Muscle layer of colon (tissue), 2 donors: ENCODE measurements at regions not wholly inside any gene's neighbourhood (a gene's known extent, or its start where the extent isn't known, plus 50 kb on each side); places are given as distances from the start of the nearest gene placed in this dataset.
"Not testable (repeated sequence)": the region's sequence is repeated elsewhere in the genome, so short reads cannot be mapped to it uniquely, and the experiment has no call there.

Experiments
- H3K27ac ChIP-seq: one replicate; pipeline ENCODE4 v1.7.0; 2013; ENCODE audit warnings: low read depth, mild to moderate bottlenecking, low read length, moderate library complexity
- H3K27me3 ChIP-seq, 2 donors: one replicate each; pipeline ENCODE4 v1.7.0; 2013; ENCODE audit warnings: low read length in 2 of 2, mild to moderate bottlenecking in 2 of 2; ENCODE audit not compliant: insufficient read depth in 2 of 2, control insufficient read depth in 1 of 2
- H3K36me3 ChIP-seq: one replicate; pipeline ENCODE4 v1.7.0; 2013; ENCODE audit warnings: mild to moderate bottlenecking, low read length; ENCODE audit not compliant: insufficient read depth
- H3K4me1 ChIP-seq: one replicate; pipeline ENCODE4 v1.7.0; 2013; ENCODE audit warnings: mild to moderate bottlenecking, low read length; ENCODE audit not compliant: insufficient read depth
- H3K4me3 ChIP-seq, 2 donors: one replicate each; pipeline ENCODE4 v1.7.0; 2013; ENCODE audit warnings: low read length in 2 of 2, low read depth in 1 of 2, mild to moderate bottlenecking in 1 of 2, moderate library complexity in 1 of 2
- H3K9ac ChIP-seq: one replicate; pipeline ENCODE4 v1.7.0; 2013; ENCODE audit warnings: low read length
- H3K9me3 ChIP-seq: one replicate; pipeline ENCODE4 v1.7.0; 2013; ENCODE audit warnings: mild to moderate bottlenecking, low read length
- donor health status: abdominal sarcoma.
- donor health status: Adenocarcinoma of cecum.

- Histone ChIP-seq H3K9me3 (no peaks in the 10 kb centered on the region), H3K27ac (no peak overlapping the region), H3K27me3 (no peaks in the 10 kb centered on the region), H3K4me3 (no peak overlapping the region), H3K36me3 (no peaks in the 10 kb centered on the region), H3K4me1 (no peaks in the 10 kb centered on the region), H3K9ac (no peak overlapping the region)
These were observed 308.8 kb upstream of the NREP start for GRCh38 chr5:112065781-112066180.

DNA sequence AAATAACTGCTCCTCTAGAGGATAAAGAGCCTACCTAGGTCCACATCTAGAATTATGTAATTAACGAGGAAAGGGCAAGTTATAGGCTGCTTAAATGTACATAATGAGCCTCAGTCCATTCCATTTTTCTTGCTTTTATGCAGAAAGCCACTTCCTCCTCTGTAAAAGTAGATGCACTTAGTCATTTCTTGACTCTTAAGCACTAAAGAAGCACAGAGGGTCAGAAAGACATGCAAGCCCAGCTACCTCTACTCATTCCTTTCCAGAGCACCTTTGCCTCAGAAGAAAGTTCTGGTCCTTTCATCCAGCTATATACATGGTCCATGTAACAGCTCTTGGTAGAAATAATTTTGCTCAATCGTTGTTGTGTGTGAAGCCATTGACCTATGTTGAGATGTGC lies 308.0 kb upstream of the NREP start:
- Histone ChIP-seq H3K27ac (no peak overlapping the region), H3K36me3 (no peaks in the 10 kb centered on the region), H3K9me3 (no peaks in the 10 kb centered on the region), H3K4me1 (no peaks in the 10 kb centered on the region), H3K4me3 (no peak overlapping the region), H3K9ac (no peak overlapping the region), H3K27me3 (no peaks in the 10 kb centered on the region)

GRCh38 chr5:112064271-112064701 lies 307.3 kb upstream of the NREP start:
- Histone ChIP-seq H3K9me3 (no peaks in the 10 kb centered on the region), H3K36me3 (no peaks in the 10 kb centered on the region), H3K27ac (no peak overlapping the region), H3K4me1 (no peaks in the 10 kb centered on the region), H3K4me3 (no peak overlapping the region), H3K9ac (no peak overlapping the region), H3K27me3 (no peaks in the 10 kb centered on the region)

DNA sequence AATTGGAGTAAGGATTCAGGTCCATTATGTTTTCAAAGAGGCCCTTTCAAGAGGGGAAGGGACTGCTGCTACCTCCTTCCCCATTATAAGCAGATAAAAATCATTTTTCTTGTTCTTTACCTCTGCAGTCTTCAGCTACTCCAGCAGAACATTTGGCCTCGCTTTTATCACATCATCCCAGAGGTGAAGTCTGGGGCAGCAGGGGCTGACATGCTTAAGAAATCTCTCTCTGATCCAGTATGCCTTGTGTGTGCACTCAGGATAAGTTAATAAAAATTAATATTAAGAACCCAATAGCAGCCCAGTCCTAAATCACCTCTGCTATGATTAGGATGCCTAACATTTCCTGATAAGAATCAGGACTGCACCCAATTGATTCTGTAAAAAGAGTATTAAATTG lies 306.9 kb upstream of the NREP start:
- H3K4me1 ChIP-seq, result no peaks in the 10 kb centered on the region
- H3K27me3 ChIP-seq, result no peaks in the 10 kb centered on the region
- H3K9me3 ChIP-seq, result no peaks in the 10 kb centered on the region
- H3K4me3 ChIP-seq, result no peak overlapping the region
- no peaks in the 10 kb centered on the region for H3K36me3 ChIP-seq
- no peak overlapping the region for H3K9ac ChIP-seq
- no peak overlapping the region for H3K27ac ChIP-seq

- H3K27me3 ChIP-seq, result no peaks in the 10 kb centered on the region
- H3K36me3 ChIP-seq, result no peaks in the 10 kb centered on the region
- H3K27ac ChIP-seq, result no peak overlapping the region
- H3K4me1 ChIP-seq, result no peaks in the 10 kb centered on the region
- H3K9ac ChIP-seq, result no peak overlapping the region
- H3K4me3 ChIP-seq, result no peak overlapping the region
- no peaks in the 10 kb centered on the region for H3K9me3 ChIP-seq
These were observed 306.2 kb upstream of the NREP start for GRCh38 chr5:112063191-112063590.

DNA sequence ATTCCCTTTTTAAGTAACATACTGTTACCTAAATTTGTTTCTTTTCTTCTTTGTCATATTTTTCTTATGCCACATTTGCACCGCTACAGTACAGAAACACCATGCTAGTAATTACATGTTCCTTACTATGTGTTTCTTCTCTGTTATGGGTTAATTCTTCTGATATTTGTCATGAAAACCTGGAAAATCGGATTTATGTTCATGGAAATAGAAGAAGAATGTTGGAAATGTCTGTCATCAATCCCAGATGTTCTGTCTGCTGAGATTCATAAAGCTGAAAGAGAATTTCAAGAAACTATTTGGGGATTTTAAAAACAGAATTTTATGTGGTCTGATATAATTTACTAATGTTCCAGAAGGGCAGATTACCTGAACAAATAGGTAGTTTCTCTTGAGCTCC lies 305.2 kb upstream of the NREP start:
- Histone ChIP-seq H3K27ac (no peak overlapping the region), H3K4me3 (no peak overlapping the region), H3K9ac (no peak overlapping the region), H3K4me1 (no peaks in the 10 kb centered on the region), H3K27me3 (no peaks in the 10 kb centered on the region), H3K9me3 (no peaks in the 10 kb centered on the region), H3K36me3 (no peaks in the 10 kb centered on the region)

GRCh38 chr5:112061666-112062065 lies 304.7 kb upstream of the NREP start:
- H3K36me3 ChIP-seq, result no peaks in the 10 kb centered on the region
- no peak overlapping the region for H3K4me3 ChIP-seq
- H3K9ac ChIP-seq, result no peak overlapping the region
- no peaks in the 10 kb centered on the region for H3K27me3 ChIP-seq
- H3K9me3 ChIP-seq, result no peaks in the 10 kb centered on the region
- no peaks in the 10 kb centered on the region for H3K4me1 ChIP-seq
- H3K27ac ChIP-seq, result no peak overlapping the region

DNA sequence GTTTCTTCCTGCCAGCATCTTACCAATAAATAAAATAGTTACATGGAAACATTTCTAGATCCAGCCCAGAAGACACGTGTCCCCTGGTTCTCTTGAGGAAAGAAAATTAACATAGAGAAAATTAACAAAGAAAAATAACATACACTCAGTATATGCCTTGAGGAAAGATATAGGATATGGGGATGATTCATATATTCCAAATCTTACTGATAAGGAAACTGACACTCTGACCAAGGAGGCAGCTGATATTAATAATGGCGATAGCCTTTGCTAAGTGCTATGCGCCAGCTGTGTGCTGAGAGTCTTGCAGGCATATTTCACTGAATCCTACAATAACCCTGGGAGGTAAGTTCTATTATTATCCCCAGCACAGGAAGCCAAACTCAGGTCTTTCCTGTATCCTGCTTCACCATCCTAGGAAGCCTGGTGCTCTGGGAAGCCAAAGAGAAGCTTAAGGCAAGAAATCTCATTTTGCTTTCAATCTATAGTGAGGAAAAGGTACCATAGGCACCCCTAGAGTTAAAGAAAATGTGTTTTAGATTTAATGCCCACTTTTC lies 302.7 kb upstream of the NREP start:
- no peak overlapping the region for H3K9ac ChIP-seq
- no peaks in the 10 kb centered on the region for H3K36me3 ChIP-seq
- no peak overlapping the region for H3K27ac ChIP-seq
- no peaks in the 10 kb centered on the region for H3K4me1 ChIP-seq
- no peak overlapping the region for H3K4me3 ChIP-seq
- no peaks in the 10 kb centered on the region for H3K9me3 ChIP-seq
- no peaks in the 10 kb centered on the region for H3K27me3 ChIP-seq

DNA sequence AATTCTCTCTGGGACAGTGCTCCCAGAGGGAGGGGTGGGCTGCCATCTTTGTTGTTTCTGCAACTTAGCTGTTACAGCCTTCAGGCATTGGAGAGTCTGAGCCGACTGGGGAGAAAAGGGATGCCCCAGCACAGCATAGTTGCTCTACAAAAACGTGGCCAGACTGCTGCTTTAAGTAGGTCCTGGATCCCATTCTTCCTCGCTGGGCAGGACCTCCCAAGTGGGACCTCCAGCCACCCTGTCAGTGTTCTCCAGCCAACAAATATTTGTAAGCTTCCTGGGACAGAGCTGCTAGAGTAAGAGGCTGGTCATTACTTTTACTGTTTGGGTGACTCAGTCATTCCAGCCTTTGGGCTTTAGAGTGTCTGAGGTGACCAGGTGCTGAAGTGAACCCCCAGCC lies 292.7 kb upstream of the NREP start:
- H3K4me3 ChIP-seq, result no peak overlapping the region
- H3K9me3 ChIP-seq, result no peaks in the 10 kb centered on the region
- H3K27me3 ChIP-seq, result no peaks in the 10 kb centered on the region
- H3K36me3 ChIP-seq, result no peaks in the 10 kb centered on the region
- no peaks in the 10 kb centered on the region for H3K4me1 ChIP-seq
- no peak overlapping the region for H3K27ac ChIP-seq
- H3K9ac ChIP-seq, result no peak overlapping the region

DNA sequence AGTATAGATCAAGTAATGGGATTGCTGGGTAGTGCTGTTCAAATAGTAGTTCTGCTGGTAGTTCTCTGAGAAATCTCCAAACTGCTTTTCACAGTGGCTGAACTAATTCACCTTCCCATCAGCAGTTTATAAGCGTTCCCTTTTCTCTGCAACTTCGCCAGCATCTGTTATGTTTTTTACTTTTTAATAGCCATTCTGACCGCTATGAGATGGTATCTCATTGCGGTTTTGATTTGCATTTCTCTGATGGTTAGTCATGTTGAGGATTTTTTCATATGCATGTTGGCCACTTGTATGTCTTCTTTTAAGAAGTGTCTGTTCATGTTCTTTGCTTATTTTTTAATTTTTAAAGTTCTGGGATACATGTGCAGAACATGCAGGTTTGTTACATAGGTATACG lies 279.2 kb upstream of the NREP start:
- no peak overlapping the region for H3K27ac ChIP-seq
- no peaks in the 10 kb centered on the region for H3K9me3 ChIP-seq
- no peaks in the 10 kb centered on the region for H3K36me3 ChIP-seq
- no peaks in the 10 kb centered on the region for H3K27me3 ChIP-seq
- H3K4me1 ChIP-seq, result no peaks in the 10 kb centered on the region
- H3K9ac ChIP-seq, result no peak overlapping the region
- H3K4me3 ChIP-seq, result no peak overlapping the region

GRCh38 chr5:112034421-112034979 lies 277.5 kb upstream of the NREP start:
- Histone ChIP-seq H3K27me3 (no peaks in the 10 kb centered on the region), H3K9ac (no peak overlapping the region), H3K27ac (no peak overlapping the region), H3K4me1 (no peaks in the 10 kb centered on the region), H3K9me3 (no peaks in the 10 kb centered on the region), H3K4me3 (no peak overlapping the region), H3K36me3 (no peaks in the 10 kb centered on the region)

- H3K36me3 ChIP-seq, H3K4me1 ChIP-seq, H3K27ac ChIP-seq, H3K9ac ChIP-seq, H3K9me3 ChIP-seq, H3K27me3 ChIP-seq, H3K4me3 ChIP-seq: not testable (repeated sequence)
These were observed 269.9 kb upstream of the NREP start for GRCh38 chr5:112026879-112027278.
